Effector memory CD8-positive, alpha-beta T cell (primary cell): ENCODE measurements at regions not wholly inside any gene's neighbourhood (a gene's known extent, or its start where the extent isn't known, plus 50 kb on each side); places are given as distances from the start of the nearest gene placed in this dataset.

ENCODE experiments used
- ATAC-seq: fragments of 150-1000 bp; cut with Tn5 transposase; replicated peaks from 2 replicates; pipeline ENCODE4 v1.10.0; 2021; ENCODE audit warnings: mild to moderate bottlenecking, moderate library complexity
- DNase-seq, 3 experiments: peaks; one replicate each; pipeline ENCODE4 v3.0.0; 2021
- H3K27ac Mint-ChIP-seq, 2 donors: one replicate each; pipeline ENCODE4 v1.8.0; 2022; ENCODE audit warnings: mild to moderate bottlenecking in 2 of 2, mixed read lengths in 2 of 2, moderate library complexity in 2 of 2
- H3K27me3 Mint-ChIP-seq, 2 donors: one replicate each; pipeline ENCODE4 v1.8.0; 2022; ENCODE audit warnings: mixed read lengths in 2 of 2
- H3K36me3 Mint-ChIP-seq: one replicate; pipeline ENCODE4 v1.8.0; 2022; ENCODE audit warnings: mild to moderate bottlenecking, moderate library complexity, mixed read lengths; ENCODE audit not compliant: insufficient read depth
- H3K4me1 Mint-ChIP-seq, 2 donors: one replicate each; pipeline ENCODE4 v1.8.0; 2022; ENCODE audit warnings: low read depth in 2 of 2, mixed read lengths in 2 of 2
- H3K4me3 Mint-ChIP-seq, 2 donors: one replicate each; pipeline ENCODE4 v1.8.0; 2022; ENCODE audit warnings: mild to moderate bottlenecking in 2 of 2, mixed read lengths in 2 of 2, moderate library complexity in 2 of 2
- H3K9me3 Mint-ChIP-seq, 2 donors: one replicate each; pipeline ENCODE4 v1.8.0; 2022; ENCODE audit warnings: mixed read lengths in 2 of 2

- no peak overlapping the region for H3K4me3 Mint-ChIP-seq
- no peak overlapping the region for H3K27ac Mint-ChIP-seq
- no peak for DNase-seq
- no peaks in the 10 kb centered on the region for H3K4me1 Mint-ChIP-seq
- ATAC-seq: no peak
- no peaks in the 10 kb centered on the region for H3K36me3 Mint-ChIP-seq
- peaks cover 3 to 8% of the 10 kb centered on the region in 2 donors for H3K9me3 Mint-ChIP-seq
- H3K27me3 Mint-ChIP-seq: no peaks in the 10 kb centered on the region
These were observed 318.3 kb upstream of the OPRM1 start for GRCh38 chr6:153720732-153721131.

GRCh38 chr6:153705429-153705828 is 333.6 kb upstream of the OPRM1 start:
- DNase-seq: no peak
- no peaks in the 10 kb centered on the region for H3K4me1 Mint-ChIP-seq
- no peaks in the 10 kb centered on the region for H3K36me3 Mint-ChIP-seq
- ATAC-seq: no peak
- no peak overlapping the region for H3K4me3 Mint-ChIP-seq
- no peak overlapping the region for H3K27ac Mint-ChIP-seq
- peaks cover 0 to 6% of the 10 kb centered on the region in 2 donors for H3K9me3 Mint-ChIP-seq
- no peaks in the 10 kb centered on the region for H3K27me3 Mint-ChIP-seq

GRCh38 chr6:153702671-153703070 is 336.4 kb upstream of the OPRM1 start:
- no peak for ATAC-seq
- Mint-ChIP-seq H3K4me3 (no peak overlapping the region), H3K36me3 (no peaks in the 10 kb centered on the region), H3K27me3 (no peaks in the 10 kb centered on the region), H3K9me3 (peaks cover 0 to 6% of the 10 kb centered on the region in 2 donors), H3K4me1 (no peaks in the 10 kb centered on the region), H3K27ac (no peak overlapping the region)
- no peak for DNase-seq

- Mint-ChIP-seq H3K27me3 (no peaks in the 10 kb centered on the region), H3K27ac (no peak overlapping the region), H3K36me3 (no peaks in the 10 kb centered on the region), H3K4me3 (no peak overlapping the region), H3K9me3 (peaks cover 3 to 6% of the 10 kb centered on the region in 2 donors), H3K4me1 (no peaks in the 10 kb centered on the region)
- DNase-seq (no peak), ATAC-seq (no peak)
These were observed 340.4 kb upstream of the OPRM1 start for GRCh38 chr6:153698637-153699036.

GRCh38 chr6:153698001-153698400 is 341.0 kb upstream of the OPRM1 start:
- no peak overlapping the region for H3K4me3 Mint-ChIP-seq
- peaks cover 3 to 6% of the 10 kb centered on the region in 2 donors for H3K9me3 Mint-ChIP-seq
- DNase-seq: no peak
- H3K4me1 Mint-ChIP-seq: no peaks in the 10 kb centered on the region
- no peak overlapping the region for H3K27ac Mint-ChIP-seq
- no peaks in the 10 kb centered on the region for H3K27me3 Mint-ChIP-seq
- ATAC-seq: no peak
- no peaks in the 10 kb centered on the region for H3K36me3 Mint-ChIP-seq

- H3K27ac Mint-ChIP-seq: no peak overlapping the region
- no peak for DNase-seq
- H3K27me3 Mint-ChIP-seq: no peaks in the 10 kb centered on the region
- no peaks in the 10 kb centered on the region for H3K36me3 Mint-ChIP-seq
- H3K9me3 Mint-ChIP-seq: peaks cover 2 to 9% of the 10 kb centered on the region in 2 donors
- no peak overlapping the region for H3K4me3 Mint-ChIP-seq
- H3K4me1 Mint-ChIP-seq: no peaks in the 10 kb centered on the region
- ATAC-seq: no peak
These were observed 361.5 kb upstream of the OPRM1 start for GRCh38 chr6:153677522-153677921.

- H3K36me3 Mint-ChIP-seq: no peaks in the 10 kb centered on the region
- H3K4me3 Mint-ChIP-seq: no peak overlapping the region
- no peak for ATAC-seq
- no peak overlapping the region for H3K27ac Mint-ChIP-seq
- peaks cover 4 to 7% of the 10 kb centered on the region in 2 donors for H3K9me3 Mint-ChIP-seq
- H3K27me3 Mint-ChIP-seq: no peaks in the 10 kb centered on the region
- H3K4me1 Mint-ChIP-seq: no peaks in the 10 kb centered on the region
- DNase-seq: no peak
These were observed 365.3 kb upstream of the OPRM1 start for GRCh38 chr6:153673750-153674149.

GRCh38 chr6:153673225-153673624 is 365.8 kb upstream of the OPRM1 start:
- H3K36me3 Mint-ChIP-seq: no peaks in the 10 kb centered on the region
- no peak overlapping the region for H3K4me3 Mint-ChIP-seq
- no peak overlapping the region for H3K27ac Mint-ChIP-seq
- H3K27me3 Mint-ChIP-seq: no peaks in the 10 kb centered on the region
- peaks cover 4 to 7% of the 10 kb centered on the region in 2 donors for H3K9me3 Mint-ChIP-seq
- H3K4me1 Mint-ChIP-seq: no peaks in the 10 kb centered on the region
- no peak for ATAC-seq
- no peak for DNase-seq

- no peak for DNase-seq
- Mint-ChIP-seq H3K27me3 (no peaks in the 10 kb centered on the region), H3K36me3 (no peaks in the 10 kb centered on the region), H3K27ac (no peak overlapping the region), H3K4me1 (no peaks in the 10 kb centered on the region), H3K9me3 (peaks cover 4 to 7% of the 10 kb centered on the region in 2 donors), H3K4me3 (no peak overlapping the region)
- no peak for ATAC-seq
These were observed 368.5 kb upstream of the OPRM1 start for GRCh38 chr6:153670403-153671026.

GRCh38 chr6:153668758-153669157 is 370.3 kb upstream of the OPRM1 start:
- no peak for DNase-seq
- no peak overlapping the region for H3K4me3 Mint-ChIP-seq
- peaks cover 2 to 7% of the 10 kb centered on the region in 2 donors for H3K9me3 Mint-ChIP-seq
- no peak overlapping the region for H3K27ac Mint-ChIP-seq
- H3K36me3 Mint-ChIP-seq: no peaks in the 10 kb centered on the region
- no peaks in the 10 kb centered on the region for H3K4me1 Mint-ChIP-seq
- ATAC-seq: no peak
- H3K27me3 Mint-ChIP-seq: no peaks in the 10 kb centered on the region

GRCh38 chr6:153662982-153663381 is 376.1 kb upstream of the OPRM1 start:
- Mint-ChIP-seq H3K36me3 (no peaks in the 10 kb centered on the region), H3K27ac (no peak overlapping the region), H3K4me1 (no peaks in the 10 kb centered on the region), H3K4me3 (no peak overlapping the region), H3K27me3 (no peaks in the 10 kb centered on the region), H3K9me3 (peaks cover 0 to 4% of the 10 kb centered on the region in 2 donors)
- DNase-seq (no peak), ATAC-seq (no peak)

GRCh38 chr6:153645326-153645725 is 393.7 kb upstream of the OPRM1 start:
- no peak overlapping the region for H3K4me3 Mint-ChIP-seq
- ATAC-seq: no peak
- H3K9me3 Mint-ChIP-seq: peaks cover 3 to 7% of the 10 kb centered on the region in 2 donors

GRCh38 chr6:153644000-153644399 is 395.0 kb upstream of the OPRM1 start:
- H3K27ac Mint-ChIP-seq: no peak overlapping the region
- no peaks in the 10 kb centered on the region for H3K4me1 Mint-ChIP-seq
- no peak overlapping the region for H3K4me3 Mint-ChIP-seq
- peaks cover 3 to 7% of the 10 kb centered on the region in 2 donors for H3K9me3 Mint-ChIP-seq
- no peaks in the 10 kb centered on the region for H3K27me3 Mint-ChIP-seq
- no peak for ATAC-seq
- H3K36me3 Mint-ChIP-seq: no peaks in the 10 kb centered on the region
- DNase-seq: no peak

More at GRCh38 chr6:153645326-153645725, 393.7 kb upstream of the OPRM1 start:
- Mint-ChIP-seq H3K27me3 (no peaks in the 10 kb centered on the region), H3K27ac (no peak overlapping the region), H3K4me1 (no peaks in the 10 kb centered on the region), H3K36me3 (no peaks in the 10 kb centered on the region)
- DNase-seq: no peak

GRCh38 chr6:153634416-153634815 is 404.6 kb upstream of the OPRM1 start:
- no peak for DNase-seq
- H3K27me3 Mint-ChIP-seq: no peaks in the 10 kb centered on the region
- H3K4me3 Mint-ChIP-seq: no peak overlapping the region
- no peak for ATAC-seq
- H3K27ac Mint-ChIP-seq: no peak overlapping the region
- H3K4me1 Mint-ChIP-seq: no peaks in the 10 kb centered on the region
- H3K36me3 Mint-ChIP-seq: peaks cover 3% of the 10 kb centered on the region
- peaks cover 0 to 5% of the 10 kb centered on the region in 2 donors for H3K9me3 Mint-ChIP-seq
